HEK293T (cell line): ENCODE measurements at regions not wholly inside any gene's neighbourhood (a gene's known extent, or its start where the extent isn't known, plus 50 kb on each side); places are given as distances from the start of the nearest gene placed in this dataset.

Source experiments
- CTCF ChIA-PET: fragments of 350-600 bp; formaldehyde crosslinking; extraction: SDS; loops from one replicate; lab custom pipeline; 2021; ENCODE audit warnings: antibody characterized with exemption, inconsistent platforms; lab: Yijun Ruan, JAX
- POLR2A ChIA-PET: fragments of 350-600 bp; formaldehyde crosslinking; extraction: SDS; loops from one replicate; lab custom pipeline; 2020; ENCODE audit warnings: antibody characterized with exemption, inconsistent platforms; lab: Yijun Ruan, JAX
- DNase-seq: peaks from one replicate; pipeline ENCODE4 v3.0.0; 2012; ENCODE audit warnings: mixed read lengths; ENCODE audit errors: extremely low spot score
- ARNT ChIP-seq: fragments of 450-650 bp; IDR thresholded peaks from 2 replicates; pipeline ENCODE4 v1.6.1; 2017; ENCODE audit warnings: mild to moderate bottlenecking
- BHLHE40 ChIP-seq: fragments of 450-650 bp; IDR thresholded peaks from 2 replicates; pipeline ENCODE4 v1.6.1; 2016; ENCODE audit warnings: mild to moderate bottlenecking, moderate library complexity, borderline replicate concordance
- CTBP1 ChIP-seq: fragments of 450-650 bp; IDR thresholded peaks from 2 replicates; pipeline ENCODE4 v1.6.1; 2016; ENCODE audit warnings: borderline replicate concordance
- ELF4 ChIP-seq: fragments of 450-650 bp; IDR thresholded peaks from 2 replicates; pipeline ENCODE4 v1.6.1; 2017; ENCODE audit warnings: antibody characterized with exemption
- FOXA1 ChIP-seq: fragments of 450-650 bp; IDR thresholded peaks from 2 replicates; pipeline ENCODE4 v1.6.1; 2016; ENCODE audit warnings: mild to moderate bottlenecking
- FOXK2 ChIP-seq: fragments of 450-650 bp; IDR thresholded peaks from 2 replicates; pipeline ENCODE4 v1.6.1; 2016; ENCODE audit warnings: mild to moderate bottlenecking
- FOXM1 ChIP-seq: fragments of 450-650 bp; IDR thresholded peaks from 2 replicates; pipeline ENCODE4 v1.6.1; 2017; ENCODE audit warnings: mild to moderate bottlenecking, borderline replicate concordance
- HDGF ChIP-seq: fragments of 450-650 bp; IDR thresholded peaks from 2 replicates; pipeline ENCODE4 v1.6.1; 2017; ENCODE audit warnings: antibody characterized with exemption, borderline replicate concordance
- L3MBTL2 ChIP-seq: fragments of 450-650 bp; conservative IDR thresholded peaks from 2 replicates; pipeline ENCODE4 v1.6.1; 2016; ENCODE audit warnings: mild to moderate bottlenecking
- LEF1 ChIP-seq: fragments of 450-650 bp; IDR thresholded peaks from 2 replicates; pipeline ENCODE4 v1.6.1; 2017; ENCODE audit warnings: mild to moderate bottlenecking, borderline replicate concordance
- NFRKB ChIP-seq: fragments of 450-650 bp; IDR thresholded peaks from 2 replicates; pipeline ENCODE4 v1.6.1; 2016; ENCODE audit warnings: mild to moderate bottlenecking, moderate library complexity
- PKNOX1 ChIP-seq: fragments of 450-650 bp; IDR thresholded peaks from 2 replicates; pipeline ENCODE4 v1.6.1; 2016
- SP1 ChIP-seq: fragments of 450-650 bp; IDR thresholded peaks from 2 replicates; pipeline ENCODE4 v1.6.1; 2017
- SUZ12 ChIP-seq: fragments of 450-650 bp; IDR thresholded peaks from 2 replicates; pipeline ENCODE4 v1.6.1; 2016; ENCODE audit warnings: mild to moderate bottlenecking
- TARDBP ChIP-seq: fragments of 450-650 bp; IDR thresholded peaks from 2 replicates; pipeline ENCODE4 v1.6.1; 2016
- ZNF384 ChIP-seq: fragments of 450-650 bp; IDR thresholded peaks from 2 replicates; pipeline ENCODE4 v1.6.1; 2016

GRCh38 chr11:95304777-95305176 is 73.8 kb upstream of the SESN3 start:
- POLR2A ChIA-PET, result no interaction called here
- no peak for DNase-seq
- TF ChIP-seq TARDBP, result no peak
- TF ChIP-seq HDGF, result no peak
- no peak for TF ChIP-seq L3MBTL2
- no peak for TF ChIP-seq ZNF384
- TF ChIP-seq FOXK2, result no peak
- no peak for TF ChIP-seq SP1
- no peak for TF ChIP-seq LEF1
- no peak for TF ChIP-seq BHLHE40
- TF ChIP-seq CTBP1, result no peak
- TF ChIP-seq SUZ12, result no peak
- TF ChIP-seq FOXA1, result no peak
- no peak for TF ChIP-seq FOXM1
- CTCF ChIA-PET, result no interaction called here

- TF ChIP-seq ZNF384 (no peak), FOXA1 (no peak), TARDBP (no peak), L3MBTL2 (no peak), ELF4 (no peak), ARNT (no peak), PKNOX1 (no peak), FOXM1 (no peak), HDGF (no peak), BHLHE40 (no peak), FOXK2 (no peak), SP1 (no peak), LEF1 (no peak), SUZ12 (no peak), NFRKB (no peak), CTBP1 (no peak)
- CTCF ChIA-PET, result no interaction called here
- no peak for DNase-seq
- POLR2A ChIA-PET, result no interaction called here
These were observed 71.2 kb upstream of the SESN3 start for GRCh38 chr11:95302211-95302610.

- CTCF ChIA-PET, result interaction anchor here (0.9 kb wide), 1 partner anchor 404 kb away, joined by 3 read pairs; no protein-coding TSS in a partner anchor
- POLR2A ChIA-PET, result interaction anchor here (1.6 kb wide), 1 partner anchor 69 kb away, joined by 4 read pairs; no protein-coding TSS in a partner anchor
- no peak for DNase-seq
- TF ChIP-seq CTBP1 (no peak), FOXA1 (no peak), ELF4 (no peak), ARNT (no peak), LEF1 (no peak), FOXK2 (no peak)
These were observed 70.5 kb upstream of the SESN3 start for GRCh38 chr11:95301474-95301873.

- ChIA-PET CTCF (no interaction called here), POLR2A (interaction anchor here (1.2 kb wide), 1 partner anchor 68 kb away, joined by 4 read pairs; the partner anchor contains the start of gene SESN3)
These were observed 68.2 kb upstream of the SESN3 start for GRCh38 chr11:95299078-95299679.

GRCh38 chr11:95297680-95298452 is 66.9 kb upstream of the SESN3 start:
- ChIA-PET POLR2A (interaction anchor here (0.7 kb wide), 1 partner anchor 67 kb away, joined by 5 read pairs; the partner anchor contains the start of gene SESN3), CTCF (no interaction called here)
- TF ChIP-seq ZNF384 (no peak), ARNT (no peak), FOXK2 (no peak), SUZ12 (no peak), HDGF (no peak), NFRKB (no peak), SP1 (no peak), BHLHE40 (no peak), TARDBP (no peak), PKNOX1 (no peak), ELF4 (no peak), LEF1 (no peak), FOXM1 (no peak), FOXA1 (no peak), CTBP1 (no peak), L3MBTL2 (no peak)
- no peak for DNase-seq

More at GRCh38 chr11:95299078-95299679, 68.2 kb upstream of the SESN3 start:
- TF ChIP-seq SUZ12, result no peak
- TF ChIP-seq BHLHE40, result no peak
- no peak for TF ChIP-seq TARDBP
- 0 out of 2 replicates have a peak, but pooled peaks have one; percentile 37 for TF ChIP-seq L3MBTL2
- TF ChIP-seq FOXA1, result no peak
- no peak for DNase-seq

GRCh38 chr11:95296621-95297025 is 65.6 kb upstream of the SESN3 start:
- DNase-seq, result no peak
- ChIA-PET CTCF (no interaction called here), POLR2A (interaction anchor here (0.5 kb wide), 1 partner anchor 576 kb away, joined by 3 read pairs; no protein-coding TSS in a partner anchor)
- no peak for TF ChIP-seq NFRKB
- no peak for TF ChIP-seq ARNT
- TF ChIP-seq CTBP1, result no peak
- no peak for TF ChIP-seq LEF1
- TF ChIP-seq SUZ12, result no peak
- no peak for TF ChIP-seq TARDBP
- no peak for TF ChIP-seq FOXM1
